Vagina (tissue), 2 donors: ENCODE measurements at regions not wholly inside any gene's neighbourhood (a gene's known extent, or its start where the extent isn't known, plus 50 kb on each side); places are given as distances from the start of the nearest gene placed in this dataset.
"Not testable (repeated sequence)": the region's sequence is repeated elsewhere in the genome, so short reads cannot be mapped to it uniquely, and the experiment has no call there.

Experiments
- CTCF ChIP-seq, 3 experiments: fragments of 450-650 bp in 2 of 3; fragments of 200-600 bp in 1 of 3; sonication (generic) in 1 of 3; IDR thresholded peaks; one replicate each; pipeline ENCODE4 v1.5.1; 2017 to 2019; ENCODE audit warnings: antibody characterized with exemption in 3 of 3, mild to moderate bottlenecking in 2 of 3, moderate library complexity in 2 of 3
- POLR2A ChIP-seq, 2 donors: fragments of 450-650 bp; IDR thresholded peaks; one replicate each; pipeline ENCODE4 v1.6.1; 2017; ENCODE audit warnings: antibody characterized with exemption in 2 of 2, mild to moderate bottlenecking in 2 of 2, moderate library complexity in 2 of 2
- POLR2AphosphoS5 ChIP-seq, 2 donors: sonication (generic); formaldehyde crosslinking; IDR thresholded peaks; one replicate each; pipeline ENCODE4 v1.9.0; 2017; ENCODE audit warnings: antibody characterized with exemption in 2 of 2, mild to moderate bottlenecking in 2 of 2, low read depth in 1 of 2; ENCODE audit not compliant: insufficient read depth in 1 of 2

GRCh38 chr9:102905795-102906194 lies 89.3 kb upstream of the CYLC2 start:
- TF ChIP-seq CTCF (IDR thresholded peaks at IDR 0.05); POLR2AphosphoS5 (IDR thresholded peaks at IDR 0.05; ENCODE audit: insufficient read depth in 1 of 2, low read depth in 1 of 2); POLR2A (IDR thresholded peaks at IDR 0.05): not testable (repeated sequence)
